DOHH2 (cell line): ENCODE measurements at regions not wholly inside any gene's neighbourhood (a gene's known extent, or its start where the extent isn't known, plus 50 kb on each side); places are given as distances from the start of the nearest gene placed in this dataset.

Experiments
- H3F3A ChIP-seq: fragments of 200-600 bp; sonication (generic), shearing (Covaris generic); 2 replicates; pipeline ENCODE4 v1.6.0; 2016; ENCODE audit warnings: antibody characterized with exemption, mild to moderate bottlenecking; ENCODE audit not compliant: control insufficient read depth, insufficient read depth
- H3K27ac ChIP-seq: fragments of 200-600 bp; sonication (generic); 2 replicates; pipeline ENCODE4 v1.5.1; 2014; ENCODE audit warnings: low read depth, mild to moderate bottlenecking, low read length, moderate library complexity
- H3K27me3 ChIP-seq: fragments of 200-600 bp; sonication (generic); 2 replicates; pipeline ENCODE4 v1.6.1; 2014; ENCODE audit warnings: mild to moderate bottlenecking, low read length, mixed read lengths; ENCODE audit not compliant: control insufficient read depth
- H3K36me3 ChIP-seq: fragments of 200-600 bp; sonication (generic); 2 replicates; pipeline ENCODE4 v1.6.1; 2014; ENCODE audit warnings: mild to moderate bottlenecking, low read length, moderate library complexity, mixed read lengths; ENCODE audit not compliant: control insufficient read depth
- H3K4me1 ChIP-seq: fragments of 200-600 bp; sonication (generic); 2 replicates; pipeline ENCODE4 v1.6.1; 2014; ENCODE audit warnings: mild to moderate bottlenecking, low read length, mixed read lengths; ENCODE audit not compliant: control insufficient read depth
- H3K4me2 ChIP-seq: fragments of 200-600 bp; sonication (generic); 2 replicates; pipeline ENCODE4 v1.6.0; 2014; ENCODE audit warnings: mild to moderate bottlenecking, low read length, moderate library complexity
- H3K4me3 ChIP-seq: fragments of 200-600 bp; sonication (generic); 2 replicates; pipeline ENCODE4 v1.5.1; 2014; ENCODE audit warnings: mild to moderate bottlenecking, low read length, mixed read lengths
- H3K79me2 ChIP-seq: fragments of 200-600 bp; sonication (generic); 2 replicates; pipeline ENCODE4 v1.6.1; 2014; ENCODE audit warnings: mild to moderate bottlenecking, low read length, mixed read lengths; ENCODE audit not compliant: control insufficient read depth
- H3K9me2 ChIP-seq: fragments of 200-600 bp; sonication (generic); replicated peaks from 2 replicates; pipeline ENCODE4 v1.6.1; 2014; ENCODE audit warnings: mild to moderate bottlenecking, low read length, mixed read lengths; ENCODE audit not compliant: control insufficient read depth
- H3K9me3 ChIP-seq: fragments of 200-600 bp; sonication (generic); 2 replicates; pipeline ENCODE4 v1.6.1; 2014; ENCODE audit warnings: antibody characterized with exemption, low read length, mixed read lengths; ENCODE audit not compliant: control insufficient read depth, insufficient read depth
- H4K20me1 ChIP-seq: fragments of 200-600 bp; sonication (generic); 2 replicates; pipeline ENCODE4 v1.6.0; 2014; ENCODE audit warnings: low read depth, mild to moderate bottlenecking, antibody characterized with exemption, low read length, moderate library complexity; ENCODE audit not compliant: control insufficient read depth, insufficient read depth
- EZH2phosphoT487 ChIP-seq: fragments of 200-600 bp; sonication (generic); IDR thresholded peaks from 2 replicates; pipeline ENCODE4 v1.6.1; 2017; ENCODE audit warnings: borderline replicate concordance, mild to moderate bottlenecking, antibody characterized with exemption, low read length, moderate library complexity, mixed read lengths
- TF ChIP-seq, protein P1 (sequence below): fragments of 200-600 bp; sonication (generic); IDR thresholded peaks from one replicate; pipeline ENCODE4 v1.5.1; 2014; ENCODE audit warnings: antibody characterized with exemption, mild to moderate bottlenecking, low read depth, low read length; ENCODE audit not compliant: poor library complexity, severe bottlenecking

GRCh38 chr12:115478505-115478904 lies 794.5 kb upstream of the TBX3 start:
- H3K27ac ChIP-seq, result no peak overlapping the region
- H3K4me2 ChIP-seq, result no peak overlapping the region
- H3K79me2 ChIP-seq, result no peaks in the 10 kb centered on the region
- no peaks in the 10 kb centered on the region for H3K27me3 ChIP-seq
- H3K4me3 ChIP-seq, result no peak overlapping the region
- H3K36me3 ChIP-seq, result no peaks in the 10 kb centered on the region
- H3K9me3 ChIP-seq, result no peaks in the 10 kb centered on the region
- H3K9me2 ChIP-seq, result no peaks in the 10 kb centered on the region
- H4K20me1 ChIP-seq, result no peaks in the 10 kb centered on the region
- no peaks in the 10 kb centered on the region for H3K4me1 ChIP-seq
- TF ChIP-seq, protein P1, sequence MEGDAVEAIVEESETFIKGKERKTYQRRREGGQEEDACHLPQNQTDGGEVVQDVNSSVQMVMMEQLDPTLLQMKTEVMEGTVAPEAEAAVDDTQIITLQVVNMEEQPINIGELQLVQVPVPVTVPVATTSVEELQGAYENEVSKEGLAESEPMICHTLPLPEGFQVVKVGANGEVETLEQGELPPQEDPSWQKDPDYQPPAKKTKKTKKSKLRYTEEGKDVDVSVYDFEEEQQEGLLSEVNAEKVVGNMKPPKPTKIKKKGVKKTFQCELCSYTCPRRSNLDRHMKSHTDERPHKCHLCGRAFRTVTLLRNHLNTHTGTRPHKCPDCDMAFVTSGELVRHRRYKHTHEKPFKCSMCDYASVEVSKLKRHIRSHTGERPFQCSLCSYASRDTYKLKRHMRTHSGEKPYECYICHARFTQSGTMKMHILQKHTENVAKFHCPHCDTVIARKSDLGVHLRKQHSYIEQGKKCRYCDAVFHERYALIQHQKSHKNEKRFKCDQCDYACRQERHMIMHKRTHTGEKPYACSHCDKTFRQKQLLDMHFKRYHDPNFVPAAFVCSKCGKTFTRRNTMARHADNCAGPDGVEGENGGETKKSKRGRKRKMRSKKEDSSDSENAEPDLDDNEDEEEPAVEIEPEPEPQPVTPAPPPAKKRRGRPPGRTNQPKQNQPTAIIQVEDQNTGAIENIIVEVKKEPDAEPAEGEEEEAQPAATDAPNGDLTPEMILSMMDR, result no peak
- no peak for TF ChIP-seq EZH2phosphoT487
- H3F3A ChIP-seq, result no peaks in the 10 kb centered on the region

- no peak overlapping the region for H3K4me3 ChIP-seq
- no peaks in the 10 kb centered on the region for H3K9me2 ChIP-seq
- no peaks in the 10 kb centered on the region for H3F3A ChIP-seq
- H3K79me2 ChIP-seq, result no peaks in the 10 kb centered on the region
- TF ChIP-seq, protein P1, result no peak
- no peak for TF ChIP-seq EZH2phosphoT487
- no peaks in the 10 kb centered on the region for H4K20me1 ChIP-seq
- H3K36me3 ChIP-seq, result no peaks in the 10 kb centered on the region
- no peaks in the 10 kb centered on the region for H3K9me3 ChIP-seq
- H3K27me3 ChIP-seq, result no peaks in the 10 kb centered on the region
- H3K27ac ChIP-seq, result no peak overlapping the region
- H3K4me2 ChIP-seq, result no peak overlapping the region
- H3K4me1 ChIP-seq, result no peaks in the 10 kb centered on the region
Observed at GRCh38 chr12:115474539-115475353, 790.8 kb upstream of the TBX3 start.

DNA sequence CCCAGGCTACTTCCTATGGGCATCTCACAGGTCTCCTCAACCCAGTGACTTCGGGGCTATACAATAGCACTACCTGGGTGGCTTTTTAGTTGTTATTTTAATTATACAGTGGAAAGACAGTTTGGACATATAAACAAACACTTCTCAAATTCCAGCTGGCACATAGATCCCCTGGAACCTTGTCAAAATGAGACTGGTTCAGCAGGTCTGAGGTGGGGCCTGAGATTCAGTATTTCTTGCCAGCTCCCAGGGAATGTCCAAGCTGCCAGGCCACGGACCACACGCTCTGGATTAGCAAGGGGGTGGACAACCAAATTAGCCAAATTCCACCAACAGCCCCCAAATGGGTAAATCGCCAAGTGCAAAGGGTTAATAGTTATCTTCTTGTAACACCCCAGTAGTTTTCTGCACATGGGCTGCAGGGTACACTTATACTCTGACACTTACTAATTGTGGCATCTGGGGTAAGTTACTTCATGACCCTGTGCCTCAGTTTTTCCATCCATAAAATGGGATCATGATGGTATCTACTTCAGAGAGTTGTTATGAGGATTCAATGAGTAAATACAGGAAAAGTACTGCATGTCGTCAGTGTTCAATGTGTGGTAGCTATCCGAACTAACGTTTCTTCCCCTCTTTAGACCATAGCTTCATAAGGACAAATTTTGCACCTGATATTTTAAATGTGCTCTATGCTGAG lies 789.4 kb upstream of the TBX3 start:
- no peaks in the 10 kb centered on the region for H3K79me2 ChIP-seq

More for the DNA sequence above, 789.4 kb upstream of the TBX3 start:
- Histone ChIP-seq H3K4me1 (no peaks in the 10 kb centered on the region), H3F3A (no peaks in the 10 kb centered on the region), H3K27me3 (no peaks in the 10 kb centered on the region), H3K4me2 (no peak overlapping the region), H3K9me2 (no peaks in the 10 kb centered on the region; the same call in 1 of the 2 replicates), H3K9me3 (no peaks in the 10 kb centered on the region), H3K4me3 (no peak overlapping the region), H3K27ac (no peak overlapping the region), H4K20me1 (no peaks in the 10 kb centered on the region), H3K36me3 (no peaks in the 10 kb centered on the region)
- TF ChIP-seq, protein P1, result no peak
- no peak for TF ChIP-seq EZH2phosphoT487
